NT2/D1 (cell line): ENCODE measurements at regions not wholly inside any gene's neighbourhood (a gene's known extent, or its start where the extent isn't known, plus 50 kb on each side); places are given as distances from the start of the nearest gene placed in this dataset.

Experiments used
- DNase-seq: peaks from one replicate; pipeline ENCODE4 v3.0.0-alpha.2; 2011; ENCODE audit warnings: low read depth, low spot score
- H3K27me3 ChIP-seq: 2 replicates; pipeline ENCODE4 v1.6.0; 2011; ENCODE audit warnings: mild to moderate bottlenecking; ENCODE audit not compliant: insufficient read length, insufficient read depth
- H3K36me3 ChIP-seq: 2 replicates; pipeline ENCODE4 v1.6.1; 2011; ENCODE audit warnings: mild to moderate bottlenecking, low read length, mixed read lengths; ENCODE audit not compliant: insufficient read depth, insufficient read length
- H3K4me1 ChIP-seq: 2 replicates; pipeline ENCODE4 v1.5.1; 2011; ENCODE audit not compliant: insufficient read depth, insufficient read length
- H3K4me3 ChIP-seq: 2 replicates; pipeline ENCODE4 v1.5.1; 2011; ENCODE audit warnings: low read depth; ENCODE audit not compliant: insufficient read length
- H3K9ac ChIP-seq: 2 replicates; pipeline ENCODE4 v1.6.0; 2011; ENCODE audit warnings: low read depth; ENCODE audit not compliant: insufficient read length
- H3K9me3 ChIP-seq: 2 replicates; pipeline ENCODE4 v1.5.1; 2011; ENCODE audit warnings: mild to moderate bottlenecking, low read length; ENCODE audit not compliant: insufficient read depth
- SUZ12 ChIP-seq: IDR thresholded peaks from 2 replicates; pipeline ENCODE4 v1.6.1; 2011; ENCODE audit not compliant: insufficient read length, insufficient read depth; ENCODE audit errors: extremely low read depth
- YY1 ChIP-seq: IDR thresholded peaks from 2 replicates; pipeline ENCODE4 v1.6.1; 2011; ENCODE audit not compliant: insufficient read length, insufficient read depth
- ZNF274 ChIP-seq: IDR thresholded peaks from 2 replicates; pipeline ENCODE4 v1.6.1; 2011; ENCODE audit warnings: mild to moderate bottlenecking, low read depth, low read length

- TF ChIP-seq ZNF274 (no peak), SUZ12 (no peak), YY1 (no peak)
- no peak overlapping the region for H3K4me3 ChIP-seq
- H3K27me3 ChIP-seq, result no peaks in the 10 kb centered on the region
- no peaks in the 10 kb centered on the region for H3K36me3 ChIP-seq
- no peaks in the 10 kb centered on the region for H3K4me1 ChIP-seq
- no peak for DNase-seq
- no peaks in the 10 kb centered on the region for H3K9me3 ChIP-seq
- H3K9ac ChIP-seq, result no peak overlapping the region
These were observed 760.0 kb upstream of the PRMT6 start for GRCh38 chr1:106296431-106296830.

GRCh38 chr1:106304106-106304505 lies 752.4 kb upstream of the PRMT6 start:
- Histone ChIP-seq H3K4me3 (no peak overlapping the region), H3K9ac (no peak overlapping the region), H3K36me3 (no peaks in the 10 kb centered on the region), H3K4me1 (no peaks in the 10 kb centered on the region), H3K9me3 (no peaks in the 10 kb centered on the region; the same call in 1 of the 2 replicates), H3K27me3 (no peaks in the 10 kb centered on the region)
- DNase-seq, result no peak
- TF ChIP-seq YY1, result no peak
- TF ChIP-seq SUZ12, result no peak
- TF ChIP-seq ZNF274, result no peak

GRCh38 chr1:106319612-106320011 lies 736.9 kb upstream of the PRMT6 start:
- Histone ChIP-seq H3K4me3 (no peak overlapping the region), H3K27me3 (no peaks in the 10 kb centered on the region), H3K36me3 (no peaks in the 10 kb centered on the region), H3K9ac (no peak overlapping the region), H3K9me3 (no peaks in the 10 kb centered on the region), H3K4me1 (no peaks in the 10 kb centered on the region)
- DNase-seq, result no peak
- TF ChIP-seq YY1 (no peak), SUZ12 (no peak), ZNF274 (no peak)

GRCh38 chr1:106325600-106325999 lies 730.9 kb upstream of the PRMT6 start:
- Histone ChIP-seq H3K4me1 (no peaks in the 10 kb centered on the region), H3K4me3 (no peak overlapping the region), H3K9me3 (no peaks in the 10 kb centered on the region), H3K9ac (no peak overlapping the region), H3K27me3 (no peaks in the 10 kb centered on the region), H3K36me3 (no peaks in the 10 kb centered on the region)
- TF ChIP-seq YY1 (no peak), ZNF274 (no peak), SUZ12 (no peak)
- no peak for DNase-seq

GRCh38 chr1:106344494-106344893 lies 712.0 kb upstream of the PRMT6 start:
- H3K9me3 ChIP-seq, result peaks cover 14% of the 10 kb centered on the region; the same call in 1 of the 2 replicates
- no peaks in the 10 kb centered on the region for H3K27me3 ChIP-seq
- no peaks in the 10 kb centered on the region for H3K36me3 ChIP-seq
- no peaks in the 10 kb centered on the region for H3K4me1 ChIP-seq
- no peak overlapping the region for H3K9ac ChIP-seq
- DNase-seq, result peak; percentile 39
- no peak for TF ChIP-seq YY1
- TF ChIP-seq ZNF274, result no peak
- TF ChIP-seq SUZ12, result no peak
- no peak overlapping the region for H3K4me3 ChIP-seq

- TF ChIP-seq YY1, result no peak
- no peak for TF ChIP-seq SUZ12
- TF ChIP-seq ZNF274, result no peak
- Histone ChIP-seq H3K36me3 (no peaks in the 10 kb centered on the region), H3K9ac (no peak overlapping the region), H3K27me3 (no peaks in the 10 kb centered on the region), H3K4me1 (no peaks in the 10 kb centered on the region), H3K9me3 (peaks cover 13% of the 10 kb centered on the region; the same call in 1 of the 2 replicates), H3K4me3 (no peak overlapping the region)
- DNase-seq, result no peak
These were observed 696.2 kb upstream of the PRMT6 start for GRCh38 chr1:106360252-106360651.

- DNase-seq, result no peak
- H3K4me3 ChIP-seq, result no peak overlapping the region
- no peaks in the 10 kb centered on the region for H3K27me3 ChIP-seq
- H3K36me3 ChIP-seq, result no peaks in the 10 kb centered on the region
- no peaks in the 10 kb centered on the region for H3K9me3 ChIP-seq
- H3K4me1 ChIP-seq, result no peaks in the 10 kb centered on the region
- no peak for TF ChIP-seq ZNF274
- TF ChIP-seq SUZ12, result no peak
- TF ChIP-seq YY1, result no peak
- H3K9ac ChIP-seq, result no peak overlapping the region
These were observed 689.7 kb upstream of the PRMT6 start for GRCh38 chr1:106366627-106367319.

- no peaks in the 10 kb centered on the region for H3K9me3 ChIP-seq
- H3K27me3 ChIP-seq, result no peaks in the 10 kb centered on the region
- no peaks in the 10 kb centered on the region for H3K4me1 ChIP-seq
- no peak for TF ChIP-seq ZNF274
- no peak for TF ChIP-seq SUZ12
- TF ChIP-seq YY1, result no peak
- DNase-seq, result no peak
- no peaks in the 10 kb centered on the region for H3K36me3 ChIP-seq
- no peak overlapping the region for H3K4me3 ChIP-seq
- H3K9ac ChIP-seq, result no peak overlapping the region
These were observed 678.2 kb upstream of the PRMT6 start for GRCh38 chr1:106378261-106378660.
